Keratinocyte (primary cell): ENCODE measurements at regions not wholly inside any gene's neighbourhood (a gene's known extent, or its start where the extent isn't known, plus 50 kb on each side); places are given as distances from the start of the nearest gene placed in this dataset.

Source experiments
- DNase-seq: peaks from one replicate; pipeline ENCODE4 v3.0.0-alpha.2; 2011; ENCODE audit warnings: low read depth, missing footprints, low spot score
- FAIRE-seq: peaks from 2 replicates; lab custom pipeline; 2011; peaks lifted over from hg19 to GRCh38; lab: Jason Lieb, UNC
- H2AFZ ChIP-seq: 2 replicates; pipeline ENCODE4 v1.6.0; 2012; ENCODE audit warnings: low read length, control low read depth, inconsistent platforms; ENCODE audit not compliant: control insufficient read depth
- H3K27ac ChIP-seq: 2 replicates; pipeline ENCODE4 v1.5.1; 2011; ENCODE audit warnings: low read length; ENCODE audit not compliant: control insufficient read depth, insufficient read depth
- H3K27me3 ChIP-seq: 3 replicates; pipeline ENCODE4 v1.6.0; 2011; ENCODE audit warnings: low read length; ENCODE audit not compliant: control insufficient read depth, insufficient read depth; ENCODE audit errors: extremely low read depth
- H3K36me3 ChIP-seq, 2 experiments: 2 replicates in 1 of 2; 3 replicates in 1 of 2; pipeline ENCODE4 v1.5.1; 2011; ENCODE audit warnings: low read length in 2 of 2, mild to moderate bottlenecking in 1 of 2; ENCODE audit not compliant: control insufficient read depth in 2 of 2, insufficient read depth in 2 of 2; ENCODE audit errors: extremely low read depth in 1 of 2
- H3K4me1 ChIP-seq: 3 replicates; pipeline ENCODE4 v1.5.1; 2011; ENCODE audit warnings: low read length; ENCODE audit not compliant: control insufficient read depth, insufficient read depth; ENCODE audit errors: extremely low read depth
- H3K4me2 ChIP-seq: 3 replicates; pipeline ENCODE4 v1.6.0; 2011; ENCODE audit warnings: low read depth, low read length; ENCODE audit not compliant: control insufficient read depth, insufficient read depth; ENCODE audit errors: extremely low read depth
- H3K4me3 ChIP-seq, 3 experiments: fragments of 200-600 bp in 1 of 3; sonication (generic) in 1 of 3; 2 replicates in 2 of 3; 3 replicates in 1 of 3; pipeline ENCODE4 v1.5.1; 2011 to 2016; ENCODE audit warnings: low read length in 3 of 3, mild to moderate bottlenecking in 3 of 3, control low read depth in 2 of 3, inconsistent platforms in 1 of 3, low read depth in 1 of 3, mixed read lengths in 1 of 3, mixed run types in 1 of 3, moderate library complexity in 1 of 3; ENCODE audit not compliant: control insufficient read depth in 2 of 3, insufficient read depth in 2 of 3; ENCODE audit errors: extremely low read depth in 1 of 3
- H3K79me2 ChIP-seq: 2 replicates; pipeline ENCODE4 v1.6.0; 2012; ENCODE audit warnings: low read length; ENCODE audit not compliant: control insufficient read depth, insufficient read depth
- H3K9ac ChIP-seq: 3 replicates; pipeline ENCODE4 v1.6.0; 2011; ENCODE audit warnings: low read length; ENCODE audit not compliant: control insufficient read depth, insufficient read depth; ENCODE audit errors: extremely low read depth
- H3K9me1 ChIP-seq: 3 replicates; pipeline ENCODE4 v1.6.0; 2011; ENCODE audit warnings: low read length; ENCODE audit not compliant: control insufficient read depth, insufficient read depth; ENCODE audit errors: extremely low read depth
- H3K9me3 ChIP-seq: 2 replicates; pipeline ENCODE4 v1.5.1; 2012; ENCODE audit warnings: low read depth, low read length; ENCODE audit not compliant: control insufficient read depth
- H4K20me1 ChIP-seq: 3 replicates; pipeline ENCODE4 v1.6.0; 2011; ENCODE audit warnings: low read length; ENCODE audit not compliant: control insufficient read depth, insufficient read depth; ENCODE audit errors: extremely low read depth
- EZH2 ChIP-seq: IDR thresholded peaks from one replicate; pipeline ENCODE4 v1.6.1; 2012; ENCODE audit warnings: inconsistent platforms, mild to moderate bottlenecking, low read length, moderate library complexity
- dilution Hi-C: fragments of 300-500 bp; cut with MboI; formaldehyde crosslinking; loops from one replicate; pipeline ENCODE4 v1.7.0; 2020; ENCODE audit warnings: low sequenced_read_pairs; ENCODE audit not compliant: extremely low pct_ligation_motif_present
- TF ChIP-seq, protein P1 (sequence below), 3 experiments: IDR thresholded peaks in 1 of 3; conservative IDR thresholded peaks in 1 of 3; optimal IDR thresholded peaks in 1 of 3; 2 replicates in 2 of 3; 3 replicates in 1 of 3; pipeline versions ENCODE3 to v1.5.1; 2011; ENCODE audit warnings: low read length in 3 of 3, mild to moderate bottlenecking in 3 of 3, moderate library complexity in 2 of 3, control low read depth in 1 of 3, inconsistent platforms in 1 of 3; ENCODE audit not compliant: insufficient read depth in 2 of 3; ENCODE audit errors: extremely low read depth in 1 of 3

GRCh38 chr1:228852511-228853088, 117.3 kb downstream of the RHOU start:
- no peaks in the 10 kb centered on the region for H3K4me1 ChIP-seq
- H3K9me3 ChIP-seq = no peaks in the 10 kb centered on the region
- H3K4me2 ChIP-seq = no peak overlapping the region
- no peaks in the 10 kb centered on the region for H3K36me3 ChIP-seq
- H2AFZ ChIP-seq = no peak overlapping the region
- no peak for DNase-seq
- H4K20me1 ChIP-seq = no peaks in the 10 kb centered on the region
- H3K9ac ChIP-seq = no peak overlapping the region
- H3K4me3 ChIP-seq = no peak overlapping the region
- no peak overlapping the region for H3K27ac ChIP-seq
- dilution Hi-C loops = no loop called here
- H3K27me3 ChIP-seq = peaks cover 3% of the 10 kb centered on the region
- no peaks in the 10 kb centered on the region for H3K79me2 ChIP-seq
- no peaks in the 10 kb centered on the region for H3K9me1 ChIP-seq
- TF ChIP-seq, protein P1, sequence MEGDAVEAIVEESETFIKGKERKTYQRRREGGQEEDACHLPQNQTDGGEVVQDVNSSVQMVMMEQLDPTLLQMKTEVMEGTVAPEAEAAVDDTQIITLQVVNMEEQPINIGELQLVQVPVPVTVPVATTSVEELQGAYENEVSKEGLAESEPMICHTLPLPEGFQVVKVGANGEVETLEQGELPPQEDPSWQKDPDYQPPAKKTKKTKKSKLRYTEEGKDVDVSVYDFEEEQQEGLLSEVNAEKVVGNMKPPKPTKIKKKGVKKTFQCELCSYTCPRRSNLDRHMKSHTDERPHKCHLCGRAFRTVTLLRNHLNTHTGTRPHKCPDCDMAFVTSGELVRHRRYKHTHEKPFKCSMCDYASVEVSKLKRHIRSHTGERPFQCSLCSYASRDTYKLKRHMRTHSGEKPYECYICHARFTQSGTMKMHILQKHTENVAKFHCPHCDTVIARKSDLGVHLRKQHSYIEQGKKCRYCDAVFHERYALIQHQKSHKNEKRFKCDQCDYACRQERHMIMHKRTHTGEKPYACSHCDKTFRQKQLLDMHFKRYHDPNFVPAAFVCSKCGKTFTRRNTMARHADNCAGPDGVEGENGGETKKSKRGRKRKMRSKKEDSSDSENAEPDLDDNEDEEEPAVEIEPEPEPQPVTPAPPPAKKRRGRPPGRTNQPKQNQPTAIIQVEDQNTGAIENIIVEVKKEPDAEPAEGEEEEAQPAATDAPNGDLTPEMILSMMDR (optimal IDR thresholded peaks at IDR 0.05 in 1 of 3, IDR thresholded peaks at IDR 0.05 in 1 of 3, conservative IDR thresholded peaks at IDR 0.05 in 1 of 3; ENCODE audit: extremely low read depth in 1 of 3, insufficient read depth in 2 of 3, low read length in 3 of 3) = no peak
- TF ChIP-seq EZH2 = no peak
- no peak for FAIRE-seq

DNA sequence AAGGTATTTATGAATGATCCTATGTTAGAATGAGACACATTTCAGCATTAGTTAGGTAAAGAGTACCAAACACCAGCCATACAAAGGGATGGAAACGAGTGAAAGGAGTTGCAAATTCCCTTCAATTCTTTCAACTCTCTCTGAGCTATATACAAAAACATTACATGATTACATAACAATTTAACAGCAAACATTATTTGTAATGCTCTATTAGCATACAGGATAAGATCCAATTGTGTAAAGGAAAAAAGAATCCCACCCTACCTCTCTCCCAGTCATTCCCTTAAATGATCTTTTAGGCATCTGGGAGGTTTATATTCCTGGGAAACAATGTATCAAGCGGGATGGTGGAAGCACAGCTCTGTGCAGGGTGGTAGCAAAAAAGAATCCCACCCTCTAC, 117.9 kb downstream of the RHOU start:
- Histone ChIP-seq H3K27me3 (peaks cover 3% of the 10 kb centered on the region), H3K9me1 (no peaks in the 10 kb centered on the region), H2AFZ (no peak overlapping the region), H3K4me3 (no peak overlapping the region), H3K4me2 (no peak overlapping the region), H3K9ac (no peak overlapping the region), H3K36me3 (no peaks in the 10 kb centered on the region), H3K9me3 (no peaks in the 10 kb centered on the region), H3K4me1 (no peaks in the 10 kb centered on the region), H3K79me2 (no peaks in the 10 kb centered on the region), H4K20me1 (no peaks in the 10 kb centered on the region), H3K27ac (no peak overlapping the region)
- no peak for FAIRE-seq
- DNase-seq = no peak
- TF ChIP-seq, protein P1 (optimal IDR thresholded peaks at IDR 0.05 in 1 of 3, IDR thresholded peaks at IDR 0.05 in 1 of 3, conservative IDR thresholded peaks at IDR 0.05 in 1 of 3; ENCODE audit: extremely low read depth in 1 of 3, insufficient read depth in 2 of 3, low read length in 3 of 3) = no peak
- no peak for TF ChIP-seq EZH2
- dilution Hi-C loops = no loop called here
